DOHH2 (cell line): ENCODE measurements at regions not wholly inside any gene's neighbourhood (a gene's known extent, or its start where the extent isn't known, plus 50 kb on each side); places are given as distances from the start of the nearest gene placed in this dataset.

ENCODE experiments used
- H3F3A ChIP-seq: fragments of 200-600 bp; sonication (generic), shearing (Covaris generic); 2 replicates; pipeline ENCODE4 v1.6.0; 2016; ENCODE audit warnings: antibody characterized with exemption, mild to moderate bottlenecking; ENCODE audit not compliant: control insufficient read depth, insufficient read depth
- H3K27ac ChIP-seq: fragments of 200-600 bp; sonication (generic); 2 replicates; pipeline ENCODE4 v1.5.1; 2014; ENCODE audit warnings: low read depth, mild to moderate bottlenecking, low read length, moderate library complexity
- H3K27me3 ChIP-seq: fragments of 200-600 bp; sonication (generic); 2 replicates; pipeline ENCODE4 v1.6.1; 2014; ENCODE audit warnings: mild to moderate bottlenecking, low read length, mixed read lengths; ENCODE audit not compliant: control insufficient read depth
- H3K36me3 ChIP-seq: fragments of 200-600 bp; sonication (generic); 2 replicates; pipeline ENCODE4 v1.6.1; 2014; ENCODE audit warnings: mild to moderate bottlenecking, low read length, moderate library complexity, mixed read lengths; ENCODE audit not compliant: control insufficient read depth
- H3K4me1 ChIP-seq: fragments of 200-600 bp; sonication (generic); 2 replicates; pipeline ENCODE4 v1.6.1; 2014; ENCODE audit warnings: mild to moderate bottlenecking, low read length, mixed read lengths; ENCODE audit not compliant: control insufficient read depth
- H3K4me2 ChIP-seq: fragments of 200-600 bp; sonication (generic); 2 replicates; pipeline ENCODE4 v1.6.0; 2014; ENCODE audit warnings: mild to moderate bottlenecking, low read length, moderate library complexity
- H3K4me3 ChIP-seq: fragments of 200-600 bp; sonication (generic); 2 replicates; pipeline ENCODE4 v1.5.1; 2014; ENCODE audit warnings: mild to moderate bottlenecking, low read length, mixed read lengths
- H3K79me2 ChIP-seq: fragments of 200-600 bp; sonication (generic); 2 replicates; pipeline ENCODE4 v1.6.1; 2014; ENCODE audit warnings: mild to moderate bottlenecking, low read length, mixed read lengths; ENCODE audit not compliant: control insufficient read depth
- H3K9me2 ChIP-seq: fragments of 200-600 bp; sonication (generic); replicated peaks from 2 replicates; pipeline ENCODE4 v1.6.1; 2014; ENCODE audit warnings: mild to moderate bottlenecking, low read length, mixed read lengths; ENCODE audit not compliant: control insufficient read depth
- H3K9me3 ChIP-seq: fragments of 200-600 bp; sonication (generic); 2 replicates; pipeline ENCODE4 v1.6.1; 2014; ENCODE audit warnings: antibody characterized with exemption, low read length, mixed read lengths; ENCODE audit not compliant: control insufficient read depth, insufficient read depth
- H4K20me1 ChIP-seq: fragments of 200-600 bp; sonication (generic); 2 replicates; pipeline ENCODE4 v1.6.0; 2014; ENCODE audit warnings: low read depth, mild to moderate bottlenecking, antibody characterized with exemption, low read length, moderate library complexity; ENCODE audit not compliant: control insufficient read depth, insufficient read depth
- CTCF ChIP-seq: fragments of 200-600 bp; sonication (generic); IDR thresholded peaks from one replicate; pipeline ENCODE4 v1.5.1; 2014; ENCODE audit warnings: antibody characterized with exemption, mild to moderate bottlenecking, low read depth, low read length; ENCODE audit not compliant: poor library complexity, severe bottlenecking
- EZH2phosphoT487 ChIP-seq: fragments of 200-600 bp; sonication (generic); IDR thresholded peaks from 2 replicates; pipeline ENCODE4 v1.6.1; 2017; ENCODE audit warnings: borderline replicate concordance, mild to moderate bottlenecking, antibody characterized with exemption, low read length, moderate library complexity, mixed read lengths

DNA sequence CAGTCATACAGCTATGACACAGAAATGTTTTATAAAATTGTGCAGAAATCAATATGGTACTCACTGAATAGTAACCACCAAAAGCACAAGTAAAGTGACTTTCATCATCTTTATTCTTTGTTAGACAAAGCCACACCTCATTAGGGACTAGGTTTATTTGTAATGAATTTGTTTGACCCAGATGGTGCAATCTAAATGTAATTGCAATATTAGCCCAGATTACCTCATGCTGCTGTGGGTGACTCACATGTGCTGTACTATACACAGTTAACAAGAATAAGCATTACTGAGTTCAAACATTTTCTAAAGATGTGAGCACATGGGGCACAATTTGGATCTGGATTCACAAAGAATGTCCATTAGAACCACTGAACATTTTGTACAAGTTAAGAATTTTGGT is 759.3 kb upstream of the TYRP1 start:
- no peak for TF ChIP-seq CTCF
- no peak for TF ChIP-seq EZH2phosphoT487
- H3K9me2 ChIP-seq = no peaks in the 10 kb centered on the region
- H3K4me3 ChIP-seq = no peak overlapping the region
- H3K9me3 ChIP-seq = no peaks in the 10 kb centered on the region
- no peak overlapping the region for H3K4me2 ChIP-seq
- H3K27ac ChIP-seq = no peak overlapping the region
- no peaks in the 10 kb centered on the region for H3F3A ChIP-seq
- no peaks in the 10 kb centered on the region for H3K27me3 ChIP-seq
- no peaks in the 10 kb centered on the region for H3K4me1 ChIP-seq
- H3K36me3 ChIP-seq = no peaks in the 10 kb centered on the region
- no peaks in the 10 kb centered on the region for H3K79me2 ChIP-seq
- H4K20me1 ChIP-seq = no peaks in the 10 kb centered on the region

DNA sequence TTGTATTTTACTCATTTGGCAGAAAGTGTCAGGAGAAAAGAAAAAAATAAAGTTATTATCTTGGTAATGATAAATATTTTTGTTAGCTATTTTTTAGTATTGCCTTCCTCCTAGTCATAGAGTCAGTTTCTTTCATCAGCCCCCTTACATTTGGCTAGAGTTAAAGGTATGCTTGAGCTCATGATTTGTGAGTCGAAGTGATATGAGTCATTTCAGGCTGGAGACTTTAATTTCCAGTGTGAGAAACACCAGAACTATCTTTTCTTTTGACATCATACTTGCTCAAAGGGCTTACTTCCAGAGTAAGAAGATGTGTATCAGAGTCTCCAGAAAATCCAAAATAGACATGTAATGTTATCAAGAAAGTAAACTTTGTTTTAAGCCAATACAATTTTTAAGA is 746.7 kb upstream of the TYRP1 start:
- Histone ChIP-seq H3K9me2 (no peaks in the 10 kb centered on the region), H3K36me3 (no peaks in the 10 kb centered on the region), H4K20me1 (no peaks in the 10 kb centered on the region), H3K27me3 (no peaks in the 10 kb centered on the region), H3K79me2 (no peaks in the 10 kb centered on the region), H3K4me3 (no peak overlapping the region), H3K4me2 (no peak overlapping the region), H3K9me3 (no peaks in the 10 kb centered on the region), H3K4me1 (no peaks in the 10 kb centered on the region), H3K27ac (no peak overlapping the region), H3F3A (no peaks in the 10 kb centered on the region)
- TF ChIP-seq CTCF (no peak), EZH2phosphoT487 (no peak)

DNA sequence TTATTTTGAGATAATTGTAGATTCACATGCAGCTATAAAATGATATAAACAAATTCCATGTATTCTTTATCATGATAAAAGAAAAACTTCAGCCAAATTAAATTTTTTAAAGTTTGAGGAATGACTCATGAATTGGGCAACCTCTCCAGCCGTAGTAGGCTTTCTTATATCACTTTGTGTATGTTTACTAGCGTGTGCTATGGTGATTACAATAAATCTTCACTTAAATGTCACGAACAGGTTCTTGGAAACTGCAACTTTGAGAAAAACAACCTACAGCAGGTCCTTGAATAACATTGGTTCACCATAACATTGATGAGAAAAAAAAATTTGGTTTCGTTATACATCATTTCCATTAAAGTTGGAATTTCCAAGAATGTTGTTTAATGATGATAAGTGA is 730.9 kb upstream of the TYRP1 start:
- H3K79me2 ChIP-seq = no peaks in the 10 kb centered on the region
- no peaks in the 10 kb centered on the region for H3K27me3 ChIP-seq
- no peaks in the 10 kb centered on the region for H3K9me3 ChIP-seq
- no peak overlapping the region for H3K27ac ChIP-seq
- H3K4me2 ChIP-seq = no peak overlapping the region
- H4K20me1 ChIP-seq = no peaks in the 10 kb centered on the region
- no peaks in the 10 kb centered on the region for H3K9me2 ChIP-seq
- no peaks in the 10 kb centered on the region for H3K36me3 ChIP-seq
- no peaks in the 10 kb centered on the region for H3K4me1 ChIP-seq
- TF ChIP-seq CTCF (no peak), EZH2phosphoT487 (no peak)
- no peak overlapping the region for H3K4me3 ChIP-seq
- no peaks in the 10 kb centered on the region for H3F3A ChIP-seq

GRCh38 chr9:11966786-11967185 is 726.4 kb upstream of the TYRP1 start:
- Histone ChIP-seq H4K20me1 (no peaks in the 10 kb centered on the region), H3K4me1 (no peaks in the 10 kb centered on the region), H3K4me3 (no peak overlapping the region), H3K9me2 (no peaks in the 10 kb centered on the region), H3K27ac (no peak overlapping the region), H3K79me2 (no peaks in the 10 kb centered on the region), H3K36me3 (no peaks in the 10 kb centered on the region), H3K27me3 (no peaks in the 10 kb centered on the region), H3K4me2 (no peak overlapping the region), H3F3A (no peaks in the 10 kb centered on the region), H3K9me3 (no peaks in the 10 kb centered on the region)
- TF ChIP-seq CTCF = no peak
- no peak for TF ChIP-seq EZH2phosphoT487
